GM04503 (cell line): ENCODE measurements at regions not wholly inside any gene's neighbourhood (a gene's known extent, or its start where the extent isn't known, plus 50 kb on each side); places are given as distances from the start of the nearest gene placed in this dataset.
"Not testable (repeated sequence)": the region's sequence is repeated elsewhere in the genome, so short reads cannot be mapped to it uniquely, and the experiment has no call there.

Experiments
- DNase-seq: peaks from one replicate; pipeline ENCODE4 v3.0.0-alpha.2; 2012; ENCODE audit warnings: low read depth

- DNase-seq: no peak
Observed at GRCh38 chr1:56149761-56150160, 429.6 kb downstream of the PLPP3 start.

GRCh38 chr1:56148326-56149193 lies 430.8 kb downstream of the PLPP3 start:
- no peak for DNase-seq

- no peak for DNase-seq
Observed at GRCh38 chr1:56147459-56147858, 431.9 kb downstream of the PLPP3 start.

GRCh38 chr1:56147034-56147433 lies 432.3 kb downstream of the PLPP3 start:
- DNase-seq: no peak

DNA sequence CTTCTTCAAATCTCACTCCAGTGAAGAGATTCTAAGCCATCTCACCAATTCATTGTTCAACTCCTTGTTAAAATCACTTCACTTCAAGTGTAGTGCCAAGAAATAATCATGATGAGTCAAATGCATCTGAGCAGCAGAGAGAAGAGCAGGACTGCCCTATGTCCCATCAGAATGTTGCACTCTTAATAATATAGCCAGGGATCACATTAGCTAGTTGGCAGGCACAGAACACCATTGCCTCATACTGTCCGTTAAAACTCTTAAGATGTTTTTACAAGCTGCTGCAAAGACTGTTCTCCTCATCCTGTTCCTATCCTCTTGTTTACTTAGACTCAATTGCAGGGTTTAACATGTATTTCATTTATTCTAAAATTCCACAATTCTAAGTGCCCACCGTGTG lies 432.9 kb downstream of the PLPP3 start:
- DNase-seq: peak; percentile 66

GRCh38 chr1:56145581-56145980 lies 433.8 kb downstream of the PLPP3 start:
- no peak for DNase-seq

DNA sequence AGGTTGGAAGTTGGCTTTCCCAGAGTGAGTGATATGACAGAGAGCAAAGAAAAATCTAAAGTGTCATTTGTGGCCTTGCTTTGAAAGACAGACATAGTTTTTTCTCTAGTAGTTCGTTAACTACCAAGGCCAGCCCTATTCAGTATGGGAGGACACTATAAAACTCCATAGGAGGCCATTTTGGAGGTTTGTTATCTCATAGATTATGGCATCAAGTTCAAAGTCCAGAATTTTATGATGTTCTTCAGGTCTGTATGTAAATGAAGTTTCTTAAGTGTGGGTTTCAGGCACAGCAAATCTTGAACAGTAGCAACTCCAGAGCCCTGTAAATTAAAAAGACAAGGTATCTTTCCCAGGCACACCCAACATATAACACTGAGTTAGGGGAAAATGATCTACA lies 437.1 kb downstream of the PLPP3 start:
- DNase-seq: no peak

GRCh38 chr1:56139836-56140235 lies 439.5 kb downstream of the PLPP3 start:
- no peak for DNase-seq

DNA sequence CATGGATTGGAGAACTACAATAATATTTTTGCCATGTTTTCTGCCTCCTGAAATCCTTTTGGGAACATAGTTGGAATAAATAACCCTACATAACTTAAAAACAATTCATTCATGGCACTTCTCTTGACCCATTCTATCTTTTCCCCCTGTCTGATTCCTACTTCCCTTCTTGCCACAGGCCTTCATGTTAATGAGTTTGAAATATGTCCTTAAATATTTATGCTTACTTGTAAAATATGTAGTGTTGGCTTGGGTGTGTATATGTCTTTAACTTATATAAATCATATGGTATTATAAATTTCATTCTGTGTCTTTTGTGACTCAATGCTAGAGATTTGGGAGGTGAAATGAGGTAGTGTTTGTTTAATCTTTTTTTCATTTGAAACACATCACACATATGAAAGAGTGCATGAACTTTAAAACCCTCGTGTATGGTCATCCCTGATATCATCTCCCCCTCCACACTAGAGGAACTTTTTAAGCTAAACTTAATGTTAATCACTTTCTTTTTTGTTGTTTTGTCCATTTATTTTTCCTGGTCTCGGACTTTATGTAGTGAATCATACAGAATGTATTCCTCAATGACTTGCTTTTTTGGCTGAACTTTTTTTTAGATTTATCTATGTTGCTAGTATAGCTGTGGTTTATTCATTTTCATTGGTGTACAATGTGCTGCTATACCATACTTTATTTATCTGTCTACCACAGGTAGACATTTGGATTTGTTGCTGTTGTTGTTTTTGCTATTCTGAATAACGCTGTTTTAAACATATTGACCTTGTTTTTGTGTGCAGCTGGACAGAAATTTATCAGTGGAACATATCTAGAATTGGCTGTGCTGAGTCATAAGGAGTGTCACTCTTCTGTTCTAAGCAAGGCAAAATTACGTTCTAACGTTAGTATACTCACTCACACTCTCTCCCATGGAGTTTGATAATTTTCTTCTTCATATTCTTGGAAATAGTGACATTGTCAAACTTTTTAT lies 441.6 kb downstream of the PLPP3 start:
- no peak for DNase-seq

GRCh38 chr1:56137090-56137489 lies 442.3 kb downstream of the PLPP3 start:
- no peak for DNase-seq

DNA sequence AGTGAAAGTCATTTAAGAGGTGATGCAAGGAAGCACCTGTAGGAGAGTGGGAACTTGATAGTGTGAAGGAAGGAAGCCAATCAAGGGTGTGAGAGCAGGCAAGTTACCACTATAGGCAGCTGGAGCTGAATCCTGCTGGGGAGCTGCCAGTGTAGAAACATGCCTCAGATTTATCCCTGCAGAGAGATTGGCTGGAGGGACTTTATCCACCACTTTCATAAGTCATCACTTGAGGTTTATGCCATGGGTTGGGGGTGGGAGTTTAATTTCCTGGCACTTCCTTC lies 443.6 kb downstream of the PLPP3 start:
- no peak for DNase-seq

- DNase-seq: no peak
Observed at GRCh38 chr1:56135069-56135863, 444.1 kb downstream of the PLPP3 start.

- no peak for DNase-seq
Observed at GRCh38 chr1:56133522-56134472, 445.6 kb downstream of the PLPP3 start.

DNA sequence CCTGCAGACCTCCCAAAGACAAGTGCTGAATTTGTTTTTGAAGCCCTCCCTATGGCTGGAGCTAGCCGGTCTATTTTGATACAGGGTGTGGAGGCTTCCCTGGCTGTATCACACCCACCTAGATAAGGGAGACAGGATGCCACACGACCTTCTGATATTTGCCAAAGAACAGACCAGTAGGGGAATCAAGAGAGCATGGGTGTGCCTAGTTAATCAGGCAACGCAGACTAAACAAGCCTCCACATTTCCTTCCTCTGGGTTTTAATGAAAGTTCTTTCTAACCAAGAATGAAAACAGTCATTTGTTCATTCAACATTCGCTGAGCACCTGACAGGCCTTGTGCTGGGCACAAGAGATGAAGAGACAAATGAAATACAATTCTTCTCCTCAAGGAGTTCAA lies 446.8 kb downstream of the PLPP3 start:
- no peak for DNase-seq

GRCh38 chr1:56129837-56130236 lies 449.5 kb downstream of the PLPP3 start:
- DNase-seq: no peak

DNA sequence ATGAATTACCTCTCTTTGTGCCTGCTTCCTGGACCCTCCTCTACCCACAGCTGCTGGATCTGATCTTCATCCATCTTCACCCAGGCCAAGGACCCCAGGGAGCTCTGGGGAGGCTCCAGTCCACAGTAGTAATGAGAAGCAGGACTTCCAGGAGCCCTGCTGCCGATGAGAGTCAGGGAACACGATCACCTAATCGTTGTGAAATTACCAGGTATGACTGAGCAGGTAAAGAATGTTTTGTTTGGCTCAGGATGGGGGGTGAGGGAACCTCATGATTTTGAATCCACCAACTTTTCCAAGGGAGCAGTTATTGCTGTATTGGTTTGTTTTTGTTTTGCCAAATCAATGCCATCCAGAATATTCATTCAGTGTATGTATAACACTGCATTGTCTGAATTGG lies 454.0 kb downstream of the PLPP3 start:
- DNase-seq: no peak

DNA sequence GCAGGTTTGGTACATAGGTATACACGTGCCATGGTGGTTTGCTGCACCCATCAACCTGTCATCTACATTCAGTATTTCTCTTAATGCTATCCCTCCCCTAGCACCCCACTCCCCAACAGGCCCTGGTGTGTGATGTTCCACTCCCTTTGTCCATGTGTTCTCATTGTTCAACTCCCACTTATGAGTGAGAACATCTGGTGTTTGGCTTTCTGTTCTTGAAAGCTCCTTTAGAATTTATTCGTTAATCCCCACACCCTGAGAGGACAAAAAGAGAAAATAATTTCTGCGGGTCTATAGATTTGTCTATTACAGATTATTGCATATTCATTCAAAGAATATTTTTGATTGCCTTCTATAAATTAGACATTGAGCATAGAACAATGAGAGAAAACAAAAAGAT lies 455.5 kb downstream of the PLPP3 start:
- DNase-seq: no peak

DNA sequence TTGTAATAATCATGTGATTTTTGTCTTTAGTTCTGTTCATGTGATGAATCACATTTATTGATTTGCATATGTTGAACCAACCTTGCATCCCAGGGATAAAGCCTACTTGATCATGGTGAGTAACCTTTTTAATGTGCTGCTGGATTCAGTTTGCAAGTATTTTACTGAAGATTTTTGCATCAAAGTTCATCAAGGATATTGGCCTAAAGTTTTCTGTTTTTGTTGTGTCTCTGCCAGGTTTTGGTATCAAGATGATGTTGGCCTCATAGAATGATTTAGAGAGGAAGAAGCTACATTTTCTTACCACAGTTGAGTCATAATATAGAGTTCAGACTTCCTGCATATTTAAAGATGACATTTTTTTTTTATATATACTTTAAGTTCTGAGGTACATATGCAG lies 455.9 kb downstream of the PLPP3 start:
- peak; percentile 24 for DNase-seq

- DNase-seq: no peak
Observed at GRCh38 chr1:56120021-56120420, 459.3 kb downstream of the PLPP3 start.

DNA sequence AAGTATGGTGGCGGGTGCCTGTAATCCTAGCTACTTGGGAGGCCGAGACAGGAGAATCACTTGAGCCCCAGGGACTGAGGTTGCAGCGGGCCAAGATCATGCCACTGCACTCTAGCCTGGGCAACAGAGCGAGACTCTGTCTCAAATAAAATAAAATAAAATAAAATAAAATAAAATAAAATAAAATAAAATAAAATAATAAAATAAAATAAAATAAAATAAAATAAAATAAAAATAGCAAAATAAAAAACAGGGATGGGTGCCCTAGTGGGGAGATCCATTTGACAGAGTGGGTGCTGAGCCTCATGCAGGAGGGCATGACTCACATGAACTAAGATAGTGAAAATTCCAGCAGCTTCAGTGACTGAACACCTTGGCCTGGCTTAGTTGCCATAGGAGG lies 460.7 kb downstream of the PLPP3 start:
- DNase-seq: not testable (repeated sequence)

DNA sequence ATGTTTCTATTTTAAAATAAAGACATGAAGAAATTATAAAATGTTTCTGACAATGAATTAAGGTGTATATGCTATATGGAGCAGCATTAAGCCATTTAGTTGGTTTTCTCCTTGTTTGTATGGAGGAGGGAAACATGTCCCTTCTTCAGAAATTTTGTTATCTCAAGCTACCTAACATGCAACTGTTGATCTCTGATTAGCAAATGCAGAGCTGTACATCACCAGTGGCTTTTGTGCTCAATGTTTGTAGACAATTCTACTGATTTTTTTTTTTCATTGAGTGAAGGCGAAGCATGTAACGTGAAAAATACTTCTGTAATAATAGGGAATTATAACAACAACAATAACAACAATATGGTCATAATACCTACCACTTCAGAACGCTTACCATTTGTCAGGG lies 463.7 kb downstream of the PLPP3 start:
- no peak for DNase-seq
